SU-DHL-6 (cell line): ENCODE measurements at regions not wholly inside any gene's neighbourhood (a gene's known extent, or its start where the extent isn't known, plus 50 kb on each side); places are given as distances from the start of the nearest gene placed in this dataset.
"Not testable (repeated sequence)": the region's sequence is repeated elsewhere in the genome, so short reads cannot be mapped to it uniquely, and the experiment has no call there.

Experiments
- H2AFZ ChIP-seq: fragments of 200-600 bp; sonication (generic); 2 replicates; pipeline ENCODE4 v1.6.1; 2014; ENCODE audit warnings: low read depth, mild to moderate bottlenecking, moderate library complexity, mixed read lengths, antibody characterized with exemption, low read length; ENCODE audit not compliant: severe bottlenecking
- H3F3A ChIP-seq: fragments of 200-600 bp; shearing (Covaris generic); 2 replicates; pipeline ENCODE4 v1.6.0; 2016; ENCODE audit warnings: antibody characterized with exemption, mild to moderate bottlenecking; ENCODE audit not compliant: insufficient read depth
- H3K27ac ChIP-seq: fragments of 200-600 bp; sonication (generic); 2 replicates; pipeline ENCODE4 v1.5.1; 2016; ENCODE audit warnings: low read depth, mild to moderate bottlenecking, low read length, moderate library complexity, mixed read lengths
- H3K27me3 ChIP-seq: fragments of 200-600 bp; sonication (generic), shearing (Covaris generic); 2 replicates; pipeline ENCODE4 v1.6.0; 2014; ENCODE audit warnings: mild to moderate bottlenecking, low read length
- H3K36me3 ChIP-seq: fragments of 200-600 bp; sonication (generic); 2 replicates; pipeline ENCODE4 v1.6.1; 2014; ENCODE audit warnings: mild to moderate bottlenecking, low read length, mixed read lengths
- H3K4me2 ChIP-seq: fragments of 300-600, 200-600 bp; shearing (Covaris generic), sonication (generic); 2 replicates; pipeline ENCODE4 v1.6.0; 2014; ENCODE audit warnings: low read length, low read depth, mild to moderate bottlenecking; ENCODE audit not compliant: poor library complexity, severe bottlenecking
- H3K4me3 ChIP-seq: fragments of 200-600 bp; sonication (generic); 2 replicates; pipeline ENCODE4 v1.5.1; 2014; ENCODE audit warnings: antibody characterized with exemption, low read length, mild to moderate bottlenecking, mixed read lengths; ENCODE audit not compliant: insufficient read depth, poor library complexity, severe bottlenecking
- H3K79me2 ChIP-seq: fragments of 200-600 bp; sonication (generic); 2 replicates; pipeline ENCODE4 v1.6.1; 2014; ENCODE audit warnings: mild to moderate bottlenecking, low read length, moderate library complexity; ENCODE audit not compliant: insufficient read depth
- H3K9ac ChIP-seq: fragments of 200-600 bp; sonication (generic); 2 replicates; pipeline ENCODE4 v1.7.0; 2014; ENCODE audit warnings: mild to moderate bottlenecking, low read length
- H3K9me2 ChIP-seq: fragments of 200-600 bp; sonication (generic); replicated peaks from 2 replicates; pipeline ENCODE4 v1.6.1; 2014; ENCODE audit warnings: low read length; ENCODE audit not compliant: insufficient read depth
- H3K9me3 ChIP-seq: fragments of 200-600 bp; sonication (generic); 2 replicates; pipeline ENCODE4 v1.6.1; 2014; ENCODE audit warnings: low read length, mixed read lengths; ENCODE audit not compliant: insufficient read depth
- H4K20me1 ChIP-seq: fragments of 200-600 bp; sonication (generic); 2 replicates; pipeline ENCODE4 v1.6.1; 2014; ENCODE audit warnings: low read depth, mild to moderate bottlenecking, antibody characterized with exemption, low read length, moderate library complexity, mixed read lengths
- EZH2phosphoT487 ChIP-seq: fragments of 200-600 bp; sonication (generic), shearing (Covaris generic); conservative IDR thresholded peaks from 2 replicates; pipeline ENCODE4 v1.6.1; 2018; ENCODE audit warnings: mild to moderate bottlenecking, antibody characterized with exemption, low read length, moderate library complexity, mixed read lengths
- TF ChIP-seq, protein P1 (sequence below): fragments of 200-600 bp; sonication (generic); IDR thresholded peaks from one replicate; pipeline ENCODE4 v1.5.1; 2017; ENCODE audit warnings: antibody characterized with exemption, mild to moderate bottlenecking, low read length, moderate library complexity; ENCODE audit not compliant: insufficient read depth, poor library complexity, severe bottlenecking

DNA sequence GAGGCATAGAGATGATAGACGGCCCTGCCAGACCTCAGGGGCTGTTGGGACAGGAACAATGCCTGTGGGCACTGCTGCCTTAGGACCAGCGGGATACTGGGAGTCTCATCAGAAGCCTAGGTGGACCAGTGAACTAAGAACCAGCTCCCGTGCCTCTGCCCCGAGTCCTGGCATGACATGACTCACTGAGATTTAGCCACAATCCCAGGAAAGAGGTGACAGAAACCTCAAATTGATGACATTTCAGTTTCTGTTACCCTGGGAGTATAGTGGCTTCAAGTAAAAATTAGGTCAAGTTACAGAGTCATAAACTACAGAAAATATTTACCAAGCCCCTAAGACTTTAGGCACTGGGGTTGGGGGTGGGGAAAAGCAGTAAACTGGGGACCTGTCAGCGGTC is 74.6 kb upstream of the GADD45A start:
- Histone ChIP-seq H3K4me3 (no peak overlapping the region), H3K27me3 (no peaks in the 10 kb centered on the region), H3F3A (no peaks in the 10 kb centered on the region), H3K4me2 (no peak overlapping the region), H3K79me2 (no peaks in the 10 kb centered on the region), H2AFZ (no peak overlapping the region), H3K36me3 (no peaks in the 10 kb centered on the region), H3K9ac (no peak overlapping the region), H3K27ac (no peak overlapping the region), H4K20me1 (no peaks in the 10 kb centered on the region), H3K9me2 (no peaks in the 10 kb centered on the region), H3K9me3 (no peaks in the 10 kb centered on the region)
- TF ChIP-seq EZH2phosphoT487, result no peak
- TF ChIP-seq, protein P1, sequence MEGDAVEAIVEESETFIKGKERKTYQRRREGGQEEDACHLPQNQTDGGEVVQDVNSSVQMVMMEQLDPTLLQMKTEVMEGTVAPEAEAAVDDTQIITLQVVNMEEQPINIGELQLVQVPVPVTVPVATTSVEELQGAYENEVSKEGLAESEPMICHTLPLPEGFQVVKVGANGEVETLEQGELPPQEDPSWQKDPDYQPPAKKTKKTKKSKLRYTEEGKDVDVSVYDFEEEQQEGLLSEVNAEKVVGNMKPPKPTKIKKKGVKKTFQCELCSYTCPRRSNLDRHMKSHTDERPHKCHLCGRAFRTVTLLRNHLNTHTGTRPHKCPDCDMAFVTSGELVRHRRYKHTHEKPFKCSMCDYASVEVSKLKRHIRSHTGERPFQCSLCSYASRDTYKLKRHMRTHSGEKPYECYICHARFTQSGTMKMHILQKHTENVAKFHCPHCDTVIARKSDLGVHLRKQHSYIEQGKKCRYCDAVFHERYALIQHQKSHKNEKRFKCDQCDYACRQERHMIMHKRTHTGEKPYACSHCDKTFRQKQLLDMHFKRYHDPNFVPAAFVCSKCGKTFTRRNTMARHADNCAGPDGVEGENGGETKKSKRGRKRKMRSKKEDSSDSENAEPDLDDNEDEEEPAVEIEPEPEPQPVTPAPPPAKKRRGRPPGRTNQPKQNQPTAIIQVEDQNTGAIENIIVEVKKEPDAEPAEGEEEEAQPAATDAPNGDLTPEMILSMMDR, result no peak

DNA sequence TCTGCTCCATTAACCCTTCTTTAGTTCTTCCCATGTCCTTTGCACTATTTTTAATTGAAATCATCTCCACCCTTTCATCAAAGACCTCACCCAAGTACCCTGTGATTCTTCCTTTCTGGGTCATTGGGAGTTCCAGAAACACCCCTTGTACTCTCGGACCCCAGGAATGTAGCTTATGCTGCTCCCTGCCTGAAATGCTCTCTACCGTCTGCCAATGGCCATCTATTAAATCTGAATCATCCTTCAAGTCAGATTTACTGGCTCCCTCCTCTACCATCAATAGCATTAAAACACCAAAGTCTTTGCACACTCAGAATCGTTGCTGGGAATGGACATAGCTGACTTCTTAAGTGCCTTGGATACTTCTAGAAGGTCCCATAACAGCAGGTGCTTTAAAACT is 73.2 kb upstream of the GADD45A start:
- Histone ChIP-seq H3K79me2 (no peaks in the 10 kb centered on the region), H4K20me1 (no peaks in the 10 kb centered on the region), H3K4me3 (no peak overlapping the region), H3F3A (no peaks in the 10 kb centered on the region), H2AFZ (no peak overlapping the region), H3K36me3 (no peaks in the 10 kb centered on the region), H3K9me2 (no peaks in the 10 kb centered on the region), H3K27ac (no peak overlapping the region), H3K9ac (no peak overlapping the region), H3K9me3 (no peaks in the 10 kb centered on the region), H3K27me3 (no peaks in the 10 kb centered on the region), H3K4me2 (no peak overlapping the region)
- TF ChIP-seq, protein P1, result no peak
- no peak for TF ChIP-seq EZH2phosphoT487

DNA sequence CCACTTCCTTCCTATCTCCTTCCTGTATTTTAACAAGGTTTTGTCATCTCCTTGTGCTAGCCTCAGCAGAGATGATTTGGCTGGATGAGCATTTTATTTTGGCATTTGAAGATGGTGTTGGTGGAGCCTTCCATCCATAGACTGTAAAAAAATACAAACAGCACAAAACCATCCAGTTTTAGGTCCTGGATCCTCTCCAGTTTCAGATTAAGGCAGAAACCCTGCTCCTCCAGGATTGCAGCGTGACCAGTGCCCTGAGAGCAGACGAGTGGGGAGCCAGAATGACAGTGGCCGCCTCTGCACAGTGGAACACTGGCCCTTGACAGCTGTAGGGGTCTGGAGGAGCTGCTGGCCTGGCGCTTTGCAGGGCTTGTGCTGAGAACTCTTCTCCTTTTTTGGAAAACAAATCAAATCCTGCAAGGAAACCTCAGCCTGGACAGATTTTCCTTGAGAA is 72.2 kb upstream of the GADD45A start:
- H3K9ac ChIP-seq, result no peak overlapping the region
- no peak overlapping the region for H3K27ac ChIP-seq
- no peaks in the 10 kb centered on the region for H3K9me2 ChIP-seq
- TF ChIP-seq, protein P1, result no peak
- TF ChIP-seq EZH2phosphoT487, result no peak
- H3K4me2 ChIP-seq, result no peak overlapping the region
- H3F3A ChIP-seq, result no peaks in the 10 kb centered on the region
- no peaks in the 10 kb centered on the region for H4K20me1 ChIP-seq
- H3K36me3 ChIP-seq, result no peaks in the 10 kb centered on the region
- H3K27me3 ChIP-seq, result no peaks in the 10 kb centered on the region
- no peak overlapping the region for H2AFZ ChIP-seq
- no peak overlapping the region for H3K4me3 ChIP-seq
- H3K79me2 ChIP-seq, result no peaks in the 10 kb centered on the region
- H3K9me3 ChIP-seq, result no peaks in the 10 kb centered on the region

DNA sequence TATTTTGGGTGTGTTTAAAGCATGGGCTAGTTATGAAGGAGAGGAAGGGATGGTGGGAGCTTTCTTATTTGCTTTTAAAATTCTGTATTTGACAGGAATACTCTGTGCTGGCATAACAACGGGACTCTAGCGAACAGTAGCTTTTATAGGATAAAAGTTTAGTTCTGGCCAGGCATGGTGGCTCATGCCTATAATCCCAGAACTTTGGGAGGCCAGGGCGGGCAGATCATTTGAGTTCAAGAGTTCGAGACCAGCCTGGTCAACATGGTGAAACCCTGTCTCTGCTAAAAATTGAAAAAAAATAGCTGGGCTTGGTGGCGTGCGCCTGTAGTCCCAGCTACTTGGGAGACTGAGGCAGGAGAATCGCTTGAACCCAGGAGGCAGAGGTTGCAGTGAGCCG is 71.5 kb upstream of the GADD45A start:
- not testable (repeated sequence) for H2AFZ ChIP-seq, H3F3A ChIP-seq, H3K27me3 ChIP-seq, H3K9ac ChIP-seq, H3K4me2 ChIP-seq, H3K79me2 ChIP-seq, H3K9me2 ChIP-seq, H3K9me3 ChIP-seq, H3K4me3 ChIP-seq, H3K36me3 ChIP-seq, H4K20me1 ChIP-seq, H3K27ac ChIP-seq
